ENCODE measurements at regions not wholly inside any gene's neighbourhood (a gene's known extent, or its start where the extent isn't known, plus 50 kb on each side); places are given as distances from the start of the nearest gene placed in this dataset.

GRCh38 chr13:65921933-65922332 lies 1308.2 kb downstream of the PCDH9 start:
- no peaks in the 10 kb centered on the region for H3K9me3 ChIP-seq (ENCODE audit: control insufficient read depth, low read length)
- no peak overlapping the region for H3K4me2 ChIP-seq (ENCODE audit: low read length)
- H3K27me3 ChIP-seq (ENCODE audit: control insufficient read depth, insufficient read depth, low read length) = no peaks in the 10 kb centered on the region
- H3K4me1 ChIP-seq = no peaks in the 10 kb centered on the region
- TF ChIP-seq, protein P1, sequence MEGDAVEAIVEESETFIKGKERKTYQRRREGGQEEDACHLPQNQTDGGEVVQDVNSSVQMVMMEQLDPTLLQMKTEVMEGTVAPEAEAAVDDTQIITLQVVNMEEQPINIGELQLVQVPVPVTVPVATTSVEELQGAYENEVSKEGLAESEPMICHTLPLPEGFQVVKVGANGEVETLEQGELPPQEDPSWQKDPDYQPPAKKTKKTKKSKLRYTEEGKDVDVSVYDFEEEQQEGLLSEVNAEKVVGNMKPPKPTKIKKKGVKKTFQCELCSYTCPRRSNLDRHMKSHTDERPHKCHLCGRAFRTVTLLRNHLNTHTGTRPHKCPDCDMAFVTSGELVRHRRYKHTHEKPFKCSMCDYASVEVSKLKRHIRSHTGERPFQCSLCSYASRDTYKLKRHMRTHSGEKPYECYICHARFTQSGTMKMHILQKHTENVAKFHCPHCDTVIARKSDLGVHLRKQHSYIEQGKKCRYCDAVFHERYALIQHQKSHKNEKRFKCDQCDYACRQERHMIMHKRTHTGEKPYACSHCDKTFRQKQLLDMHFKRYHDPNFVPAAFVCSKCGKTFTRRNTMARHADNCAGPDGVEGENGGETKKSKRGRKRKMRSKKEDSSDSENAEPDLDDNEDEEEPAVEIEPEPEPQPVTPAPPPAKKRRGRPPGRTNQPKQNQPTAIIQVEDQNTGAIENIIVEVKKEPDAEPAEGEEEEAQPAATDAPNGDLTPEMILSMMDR (IDR thresholded peaks at IDR 0.05) = no peak
- H3K79me2 ChIP-seq = no peaks in the 10 kb centered on the region
- no peak overlapping the region for H3K9ac ChIP-seq
- H2AFZ ChIP-seq = no peak overlapping the region
- no peaks in the 10 kb centered on the region for H3K36me3 ChIP-seq (ENCODE audit: control insufficient read depth, insufficient read depth, low read length)
- H3K27ac ChIP-seq = no peak overlapping the region
- no peak overlapping the region for H3K4me3 ChIP-seq (ENCODE audit: low read depth, low read length)

GRCh38 chr13:65917731-65918130 lies 1312.4 kb downstream of the PCDH9 start:
- H3K4me2 ChIP-seq (ENCODE audit: low read length) = no peak overlapping the region
- H3K36me3 ChIP-seq (ENCODE audit: control insufficient read depth, insufficient read depth, low read length) = no peaks in the 10 kb centered on the region
- H3K4me3 ChIP-seq (ENCODE audit: low read depth, low read length) = no peak overlapping the region
- H2AFZ ChIP-seq = no peak overlapping the region
- no peak overlapping the region for H3K9ac ChIP-seq
- no peak overlapping the region for H3K27ac ChIP-seq
- no peaks in the 10 kb centered on the region for H3K4me1 ChIP-seq
- no peaks in the 10 kb centered on the region for H3K27me3 ChIP-seq (ENCODE audit: control insufficient read depth, insufficient read depth, low read length)
- TF ChIP-seq, protein P1 (IDR thresholded peaks at IDR 0.05) = no peak
- H3K79me2 ChIP-seq = no peaks in the 10 kb centered on the region
- no peaks in the 10 kb centered on the region for H3K9me3 ChIP-seq (ENCODE audit: control insufficient read depth, low read length)

DNA sequence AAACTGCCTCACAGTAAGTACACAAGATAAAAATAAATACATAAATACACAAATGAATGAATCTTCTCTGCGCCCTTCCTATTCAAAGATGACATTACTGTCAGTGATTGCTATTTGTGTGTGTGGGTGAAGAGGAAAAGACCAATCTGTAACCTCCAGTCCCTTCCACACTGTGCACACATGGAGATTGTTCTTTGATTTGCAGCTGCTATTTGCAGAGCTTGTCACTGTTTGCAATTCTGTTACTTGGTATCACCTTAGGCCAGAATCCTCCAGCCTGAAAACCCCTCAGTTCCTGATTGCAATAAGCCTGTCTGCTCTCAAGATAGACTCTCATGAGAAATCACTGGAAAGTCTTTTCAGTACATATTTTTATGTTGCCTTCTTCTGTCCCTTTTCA lies 1314.9 kb downstream of the PCDH9 start:
- H3K4me1 ChIP-seq = no peaks in the 10 kb centered on the region
- no peak overlapping the region for H3K4me3 ChIP-seq (ENCODE audit: low read depth, low read length)
- H3K79me2 ChIP-seq = no peaks in the 10 kb centered on the region
- H2AFZ ChIP-seq = no peak overlapping the region
- H3K4me2 ChIP-seq (ENCODE audit: low read length) = no peak overlapping the region
- no peak overlapping the region for H3K9ac ChIP-seq
- H3K27me3 ChIP-seq (ENCODE audit: control insufficient read depth, insufficient read depth, low read length) = no peaks in the 10 kb centered on the region
- H3K27ac ChIP-seq = no peak overlapping the region
- H3K36me3 ChIP-seq (ENCODE audit: control insufficient read depth, insufficient read depth, low read length) = no peaks in the 10 kb centered on the region
- no peaks in the 10 kb centered on the region for H3K9me3 ChIP-seq (ENCODE audit: control insufficient read depth, low read length)
- TF ChIP-seq, protein P1 (IDR thresholded peaks at IDR 0.05) = no peak

GRCh38 chr13:65914716-65915115 lies 1315.4 kb downstream of the PCDH9 start:
- Histone ChIP-seq H3K9me3 (ENCODE audit: control insufficient read depth, low read length) (no peaks in the 10 kb centered on the region), H3K27ac (no peak overlapping the region), H3K36me3 (ENCODE audit: control insufficient read depth, insufficient read depth, low read length) (no peaks in the 10 kb centered on the region), H2AFZ (no peak overlapping the region), H3K4me2 (ENCODE audit: low read length) (no peak overlapping the region), H3K4me3 (ENCODE audit: low read depth, low read length) (no peak overlapping the region), H3K4me1 (no peaks in the 10 kb centered on the region), H3K79me2 (no peaks in the 10 kb centered on the region), H3K27me3 (ENCODE audit: control insufficient read depth, insufficient read depth, low read length) (no peaks in the 10 kb centered on the region), H3K9ac (no peak overlapping the region)
- TF ChIP-seq, protein P1 (IDR thresholded peaks at IDR 0.05) = no peak

- H3K27ac ChIP-seq = no peak overlapping the region
- H3K27me3 ChIP-seq (ENCODE audit: control insufficient read depth, insufficient read depth, low read length) = no peaks in the 10 kb centered on the region
- TF ChIP-seq, protein P1 (IDR thresholded peaks at IDR 0.05) = no peak
- H2AFZ ChIP-seq = no peak overlapping the region
- no peak overlapping the region for H3K4me2 ChIP-seq (ENCODE audit: low read length)
- H3K4me3 ChIP-seq (ENCODE audit: low read depth, low read length) = no peak overlapping the region
- no peaks in the 10 kb centered on the region for H3K36me3 ChIP-seq (ENCODE audit: control insufficient read depth, insufficient read depth, low read length)
- no peaks in the 10 kb centered on the region for H3K4me1 ChIP-seq
- no peaks in the 10 kb centered on the region for H3K79me2 ChIP-seq
- H3K9me3 ChIP-seq (ENCODE audit: control insufficient read depth, low read length) = no peaks in the 10 kb centered on the region
- H3K9ac ChIP-seq = no peak overlapping the region
Observed at GRCh38 chr13:65913173-65913572, 1317.0 kb downstream of the PCDH9 start.

Measured in parathyroid adenoma (tissue), 2 donors.